HG03196 (cell line): ENCODE measurements at regions not wholly inside any gene's neighbourhood (a gene's known extent, or its start where the extent isn't known, plus 50 kb on each side); places are given as distances from the start of the nearest gene placed in this dataset.
"Not testable (repeated sequence)": the region's sequence is repeated elsewhere in the genome, so short reads cannot be mapped to it uniquely, and the experiment has no call there.

Source experiments
- ATAC-seq: cut with Tn5 transposase; IDR thresholded peaks from one replicate; pipeline ENCODE4 v1.9.1; 2021; ENCODE audit not compliant: unreplicated experiment

DNA sequence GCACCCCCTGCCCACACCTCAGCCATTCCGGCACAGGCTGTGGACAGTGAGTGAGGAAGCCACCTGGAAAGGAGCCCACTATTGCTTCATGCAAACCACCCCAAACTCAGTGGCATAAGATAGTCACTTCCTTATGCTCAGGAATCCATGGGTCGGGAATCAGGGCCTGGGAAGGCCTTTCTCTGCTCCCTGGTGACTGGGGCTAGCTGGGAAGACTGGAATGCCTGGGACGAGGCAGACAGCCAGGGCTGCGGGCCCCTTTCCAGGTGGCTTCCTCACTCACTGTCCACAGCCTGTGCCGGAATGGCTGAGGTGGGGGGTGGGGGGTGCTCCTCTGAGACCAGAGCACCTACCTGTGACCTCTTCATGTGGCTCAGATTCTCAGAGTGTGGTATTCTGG, 74.1 kb upstream of the GRB10 start:
- ATAC-seq, result no peak

GRCh38 chr7:50856231-50856630, 73.5 kb upstream of the GRB10 start:
- ATAC-seq, result no peak

GRCh38 chr7:50855526-50855925, 72.8 kb upstream of the GRB10 start:
- no peak for ATAC-seq

GRCh38 chr7:50854831-50855230, 72.1 kb upstream of the GRB10 start:
- ATAC-seq, result no peak

DNA sequence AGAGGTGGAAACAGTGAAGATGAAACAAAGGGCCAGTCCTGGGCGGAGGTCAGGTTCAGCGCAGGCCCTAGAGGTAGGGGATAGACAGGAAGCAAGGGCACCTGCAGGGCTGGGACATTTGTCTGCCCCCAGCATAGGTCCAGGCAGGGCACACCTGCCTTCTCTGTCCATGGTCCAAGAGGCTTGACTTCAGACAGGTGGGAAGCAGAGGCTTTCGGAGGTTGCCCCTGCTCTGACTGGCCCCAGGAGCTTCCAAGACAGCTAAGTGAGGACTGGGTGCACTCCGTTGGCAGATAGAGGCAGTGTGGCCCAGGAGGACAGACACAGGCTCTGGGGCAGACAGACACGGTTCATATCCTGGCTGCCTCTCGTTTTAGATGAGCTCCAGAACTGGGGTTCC, 71.6 kb upstream of the GRB10 start:
- no peak for ATAC-seq

GRCh38 chr7:50853311-50853710, 70.6 kb upstream of the GRB10 start:
- ATAC-seq, result no peak

- no peak for ATAC-seq
These were observed 70.2 kb upstream of the GRB10 start for GRCh38 chr7:50852901-50853300.

- ATAC-seq, result no peak
These were observed 69.2 kb upstream of the GRB10 start for GRCh38 chr7:50851891-50852290.

DNA sequence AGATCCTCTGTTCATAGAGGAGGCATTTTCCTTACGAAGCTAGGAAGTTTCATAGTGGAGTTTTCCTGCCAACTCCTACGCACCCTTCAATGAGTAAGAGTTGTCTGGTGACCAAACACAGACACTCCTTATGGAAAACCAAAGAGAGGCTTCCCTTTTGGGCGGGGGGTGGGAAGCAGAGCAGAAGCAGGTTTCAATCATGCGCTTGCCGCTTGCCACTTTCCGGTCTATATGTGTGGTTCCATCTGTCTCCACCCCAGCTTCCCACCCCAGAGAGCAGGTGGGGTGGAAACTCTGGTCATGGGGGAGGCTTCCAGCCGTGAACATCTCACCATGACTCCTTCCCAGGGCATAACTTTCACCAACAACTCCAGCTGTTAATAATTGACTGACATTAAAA, 68.8 kb upstream of the GRB10 start:
- ATAC-seq, result no peak

GRCh38 chr7:50849991-50850390, 67.3 kb upstream of the GRB10 start:
- ATAC-seq, result no peak

DNA sequence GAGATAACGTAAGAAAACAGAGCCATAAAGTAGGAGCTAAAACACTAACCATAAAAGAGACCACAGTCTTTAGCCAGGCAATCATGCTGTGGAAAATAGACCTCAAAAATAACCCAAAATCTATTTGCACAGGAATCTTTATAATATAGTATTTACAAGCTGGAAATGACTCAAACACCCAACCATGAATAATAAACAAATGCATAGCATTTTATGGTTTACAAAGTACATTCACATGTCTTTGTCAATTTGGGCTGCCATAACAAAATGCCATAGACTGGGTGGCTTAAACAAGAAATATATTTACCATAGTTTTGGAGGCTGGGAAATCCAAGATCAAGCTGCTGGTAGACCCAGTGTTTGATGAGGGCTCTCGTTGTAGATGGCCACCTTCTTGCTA, 65.5 kb upstream of the GRB10 start:
- no peak for ATAC-seq

DNA sequence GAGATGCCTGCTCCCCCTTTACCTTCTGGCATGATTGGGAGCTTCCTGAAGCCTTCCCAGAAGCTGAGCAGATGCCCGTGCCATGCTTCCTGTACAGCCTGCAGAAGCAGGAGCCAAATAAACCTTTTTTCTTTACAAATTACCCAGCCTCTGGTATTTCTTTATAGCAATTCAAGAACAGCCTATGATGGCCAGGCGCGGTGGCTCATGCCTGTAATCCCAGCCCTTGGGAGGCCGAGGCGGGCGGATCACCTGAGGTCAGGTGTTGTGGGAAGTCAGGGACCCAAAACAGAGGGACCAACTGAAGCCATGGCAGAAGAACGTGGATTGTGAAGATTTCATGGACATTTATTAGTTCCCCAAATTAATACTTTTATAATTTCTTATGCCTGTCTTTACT, 62.2 kb upstream of the GRB10 start:
- ATAC-seq, result not testable (repeated sequence)

- no peak for ATAC-seq
These were observed 59.3 kb upstream of the GRB10 start for GRCh38 chr7:50842041-50842440.

GRCh38 chr7:50838675-50839377, 56.1 kb upstream of the GRB10 start:
- ATAC-seq, result no peak

GRCh38 chr7:50837965-50838364, 55.3 kb upstream of the GRB10 start:
- no peak for ATAC-seq

- no peak for ATAC-seq
These were observed 54.0 kb upstream of the GRB10 start for GRCh38 chr7:50836646-50837045.

GRCh38 chr7:50835156-50835555, 52.5 kb upstream of the GRB10 start:
- no peak for ATAC-seq

DNA sequence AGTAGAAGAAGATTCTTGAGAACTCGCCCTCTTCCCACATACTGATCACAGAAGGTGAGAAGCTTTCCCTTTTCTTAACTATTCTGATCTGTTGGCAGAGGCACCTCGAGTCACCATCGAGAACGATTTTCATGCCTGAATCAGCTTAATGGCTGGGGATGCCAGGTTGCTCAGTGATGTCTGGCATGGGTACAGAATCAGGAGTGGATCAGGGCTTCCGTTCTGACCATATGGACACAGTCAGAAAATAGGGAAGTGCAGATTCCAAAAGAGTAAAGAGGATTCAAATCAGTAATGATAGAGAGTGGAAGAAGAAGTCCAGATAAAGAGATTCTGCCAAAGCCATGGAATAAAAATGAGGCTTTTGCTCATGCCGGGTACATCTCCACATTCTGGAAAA, 52.0 kb upstream of the GRB10 start:
- no peak for ATAC-seq

- ATAC-seq, result no peak
These were observed 51.4 kb upstream of the GRB10 start for GRCh38 chr7:50834031-50834535.

DNA sequence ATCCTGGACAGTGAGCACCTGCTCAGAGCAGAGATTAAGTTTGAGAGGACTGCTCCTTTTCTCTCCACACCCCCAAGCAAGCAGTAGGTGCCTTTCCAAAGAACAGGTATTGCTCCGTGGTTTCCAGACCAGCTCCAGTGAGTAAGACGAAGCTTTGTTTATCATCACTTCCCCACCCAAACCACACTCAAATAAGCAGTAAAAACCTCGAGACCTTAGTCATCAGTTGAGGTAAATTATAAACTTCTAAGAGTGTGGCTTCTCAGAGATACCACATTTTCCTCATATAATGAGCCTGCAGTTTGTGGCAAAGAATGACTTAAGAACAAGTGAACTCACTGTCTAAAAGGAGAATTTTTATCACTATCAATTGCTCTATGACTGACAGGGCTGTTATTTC, 50.0 kb upstream of the GRB10 start:
- ATAC-seq, result no peak
